H9 (cell line): ENCODE measurements at regions not wholly inside any gene's neighbourhood (a gene's known extent, or its start where the extent isn't known, plus 50 kb on each side); places are given as distances from the start of the nearest gene placed in this dataset.

Experiments
- DNase-seq: peaks from one replicate; pipeline ENCODE4 v3.0.0-alpha.2; 2017
- H2AFZ ChIP-seq: one replicate; pipeline ENCODE4 v1.6.1; 2013; ENCODE audit warnings: mild to moderate bottlenecking, low read length, control low read depth, moderate library complexity
- H2AK5ac ChIP-seq: 2 replicates; pipeline ENCODE4 v1.6.1; 2013; ENCODE audit warnings: low read length, control low read depth, mixed read lengths; ENCODE audit not compliant: insufficient read length
- H2BK120ac ChIP-seq: one replicate; pipeline ENCODE4 v1.6.1; 2013; ENCODE audit warnings: low read depth, mild to moderate bottlenecking, low read length, control low read depth, inconsistent platforms; ENCODE audit not compliant: poor library complexity, severe bottlenecking
- H2BK12ac ChIP-seq: 2 replicates; pipeline ENCODE4 v1.6.1; 2013; ENCODE audit warnings: low read length, control low read depth, mixed read lengths, low read depth; ENCODE audit not compliant: insufficient read length
- H2BK15ac ChIP-seq: 2 replicates; pipeline ENCODE4 v1.6.1; 2013; ENCODE audit warnings: low read depth, low read length, control low read depth
- H2BK20ac ChIP-seq: one replicate; pipeline ENCODE4 v1.6.1; 2013; ENCODE audit warnings: low read depth, mild to moderate bottlenecking, low read length, control low read depth, inconsistent platforms; ENCODE audit not compliant: poor library complexity, severe bottlenecking
- H2BK5ac ChIP-seq: 2 replicates; pipeline ENCODE4 v1.6.1; 2013; ENCODE audit warnings: low read length, control low read depth, mixed read lengths; ENCODE audit not compliant: insufficient read length
- H3K14ac ChIP-seq: 2 replicates; pipeline ENCODE4 v1.6.1; 2013; ENCODE audit warnings: low read length, control low read depth; ENCODE audit not compliant: insufficient read depth
- H3K18ac ChIP-seq: 2 replicates; pipeline ENCODE4 v1.6.1; 2013; ENCODE audit warnings: low read depth, mild to moderate bottlenecking, mixed read lengths, low read length, control low read depth; ENCODE audit not compliant: insufficient read length
- H3K23ac ChIP-seq: 2 replicates; pipeline ENCODE4 v1.6.1; 2013; ENCODE audit warnings: low read length, control low read depth, mixed read lengths, low read depth; ENCODE audit not compliant: insufficient read length
- H3K23me2 ChIP-seq: 2 replicates; pipeline ENCODE4 v1.6.1; 2013; ENCODE audit warnings: low read depth, mild to moderate bottlenecking, mixed read lengths, low read length, control low read depth; ENCODE audit not compliant: insufficient read length, poor library complexity, severe bottlenecking
- H3K27ac ChIP-seq: 2 replicates; pipeline ENCODE4 v1.5.1; 2013; ENCODE audit warnings: low read length, control low read depth, mixed read lengths, low read depth; ENCODE audit not compliant: insufficient read length
- H3K27me3 ChIP-seq: 2 replicates; pipeline ENCODE4 v1.6.1; 2013; ENCODE audit warnings: low read length, control low read depth, inconsistent platforms; ENCODE audit not compliant: insufficient read depth
- H3K4ac ChIP-seq: 2 replicates; pipeline ENCODE4 v1.6.1; 2013; ENCODE audit warnings: low read depth, mild to moderate bottlenecking, control low read depth, inconsistent platforms, low read length, moderate library complexity
- H3K4me1 ChIP-seq: 2 replicates; pipeline ENCODE4 v1.6.1; 2013; ENCODE audit warnings: low read length, control low read depth, inconsistent platforms; ENCODE audit not compliant: insufficient read depth
- H3K4me2 ChIP-seq: 2 replicates; pipeline ENCODE4 v1.6.1; 2013; ENCODE audit warnings: low read length, control low read depth, mixed read lengths; ENCODE audit not compliant: insufficient read length, insufficient read depth
- H3K56ac ChIP-seq: 2 replicates; pipeline ENCODE4 v1.6.1; 2013; ENCODE audit warnings: low read depth, mild to moderate bottlenecking, mixed read lengths, low read length, control low read depth; ENCODE audit not compliant: insufficient read length
- H3K79me1 ChIP-seq: 2 replicates; pipeline ENCODE4 v1.6.1; 2013; ENCODE audit warnings: low read depth, mild to moderate bottlenecking, moderate library complexity, low read length, control low read depth, inconsistent platforms; ENCODE audit not compliant: insufficient read depth, poor library complexity, severe bottlenecking
- H3K79me2 ChIP-seq: 2 replicates; pipeline ENCODE4 v1.6.1; 2013; ENCODE audit warnings: low read length, control low read depth, inconsistent platforms; ENCODE audit not compliant: insufficient read depth
- H3K9ac ChIP-seq: 2 replicates; pipeline ENCODE4 v1.6.1; 2013; ENCODE audit warnings: low read length, control low read depth, mixed read lengths; ENCODE audit not compliant: insufficient read length; ENCODE audit errors: extremely low read depth
- H3K9me3 ChIP-seq: one replicate; pipeline ENCODE4 v1.6.1; 2013; ENCODE audit warnings: low read depth, low read length, inconsistent platforms; ENCODE audit not compliant: control insufficient read depth
- H3T11ph ChIP-seq: one replicate; pipeline ENCODE4 v1.6.1; 2013; ENCODE audit warnings: mild to moderate bottlenecking, low read length, control low read depth, inconsistent platforms
- H4K20me1 ChIP-seq: one replicate; pipeline ENCODE4 v1.6.1; 2013; ENCODE audit not compliant: control insufficient read depth, insufficient read length, insufficient read depth
- H4K5ac ChIP-seq: 2 replicates; pipeline ENCODE4 v1.6.1; 2013; ENCODE audit warnings: low read depth, mild to moderate bottlenecking, mixed read lengths, low read length, control low read depth; ENCODE audit not compliant: insufficient read length
- H4K8ac ChIP-seq: replicated peaks from 2 replicates; pipeline ENCODE4 v1.6.1; 2013; ENCODE audit warnings: low read length, control low read depth, mixed read lengths, low read depth; ENCODE audit not compliant: insufficient read length
- H4K91ac ChIP-seq: 2 replicates; pipeline ENCODE4 v1.6.1; 2013; ENCODE audit warnings: low read depth, mild to moderate bottlenecking, moderate library complexity, mixed read lengths, low read length, control low read depth; ENCODE audit not compliant: insufficient read length
- H3K27ac Mint-ChIP-seq, 3 experiments: 2 replicates in 2 of 3; 3 replicates in 1 of 3; pipeline ENCODE4 v1.8.0; 2020 to 2021; ENCODE audit warnings: mixed read lengths in 3 of 3, mild to moderate bottlenecking in 1 of 3, moderate library complexity in 1 of 3
- H3K27me3 Mint-ChIP-seq: 2 replicates; pipeline ENCODE4 v1.8.0; 2021; ENCODE audit warnings: low read depth, mild to moderate bottlenecking, moderate library complexity, mixed read lengths
- H3K36me3 Mint-ChIP-seq, 3 experiments: 2 replicates in 2 of 3; 3 replicates in 1 of 3; pipeline ENCODE4 v1.8.0; 2020 to 2021; ENCODE audit warnings: low read depth in 3 of 3, mixed read lengths in 3 of 3; ENCODE audit not compliant: insufficient read depth in 1 of 3
- H3K4me1 Mint-ChIP-seq, 2 experiments: 2 replicates each; pipeline ENCODE4 v1.8.0; 2020; ENCODE audit warnings: mixed read lengths in 2 of 2
- H3K4me3 Mint-ChIP-seq, 2 experiments: 2 replicates in 1 of 2; 3 replicates in 1 of 2; pipeline ENCODE4 v1.8.0; 2020 to 2021; ENCODE audit warnings: mild to moderate bottlenecking in 2 of 2, mixed read lengths in 2 of 2, moderate library complexity in 1 of 2
- H3K9me3 Mint-ChIP-seq, 2 experiments: 2 replicates in 1 of 2; 3 replicates in 1 of 2; pipeline ENCODE4 v1.8.0; 2020; ENCODE audit warnings: mild to moderate bottlenecking in 2 of 2, mixed read lengths in 2 of 2, moderate library complexity in 1 of 2
- WGBS: extraction: QIAGEN DNeasy Blood & Tissue Kit; methylation state at CpG from one replicate; pipeline ENCODE4 v1.1.7; 2013; ENCODE audit warnings: missing lambda C conversion rate, low lambda C conversion rate, mixed read lengths; ENCODE audit not compliant: insufficient read length; ENCODE audit errors: extremely low coverage; 5-methylcytosine and 5-hydroxymethylcytosine counted together
- TF ChIP-seq, protein P1 (sequence below): fragments of 200-600 bp; sonication (generic); conservative IDR thresholded peaks from 3 replicates; pipeline ENCODE4 v1.8.0; 2021; ENCODE audit warnings: antibody characterized with exemption, mild to moderate bottlenecking

GRCh38 chr5:61948151-61948550 lies 357.9 kb upstream of the KIF2A start:
- no peak overlapping the region for H2BK20ac ChIP-seq

More at GRCh38 chr5:61948151-61948550, 357.9 kb upstream of the KIF2A start:
- no peaks in the 10 kb centered on the region for H3K23me2 ChIP-seq
- no peak overlapping the region for H4K5ac ChIP-seq
- no peak overlapping the region for H3K23ac ChIP-seq
- no peak overlapping the region for H2BK12ac ChIP-seq
- no peak overlapping the region for H3K9ac ChIP-seq
- no peaks in the 10 kb centered on the region for H3K9me3 ChIP-seq
- no peak overlapping the region for H4K8ac ChIP-seq
- peaks cover 3% of the 10 kb centered on the region for H3K27me3 Mint-ChIP-seq
- H2AK5ac ChIP-seq = no peak overlapping the region
- no peaks in the 10 kb centered on the region for H4K20me1 ChIP-seq
- H3K4ac ChIP-seq = no peak overlapping the region
- no peak overlapping the region for H3K4me2 ChIP-seq
- no peak overlapping the region for H3K27ac ChIP-seq
- H3K27ac Mint-ChIP-seq = no peak overlapping the region
- H2BK15ac ChIP-seq = no peak overlapping the region
- peaks cover 0 to 4% of the 10 kb centered on the region in 2 experiments; a peak in 2 of 4 replicates for H3K4me1 Mint-ChIP-seq
- H3K27me3 ChIP-seq = no peaks in the 10 kb centered on the region
- no peaks in the 10 kb centered on the region for H3K4me1 ChIP-seq
- WGBS = no CpG with 5 or more reads among the region's 3 CpGs
- H4K91ac ChIP-seq = no peak overlapping the region
- H3K79me2 ChIP-seq = no peaks in the 10 kb centered on the region
- no peak overlapping the region for H3K4me3 Mint-ChIP-seq
- H3K36me3 Mint-ChIP-seq = no peaks in the 10 kb centered on the region; a peak in 1 of 7 replicates
- no peak overlapping the region for H3K14ac ChIP-seq
- no peak overlapping the region for H2AFZ ChIP-seq
- H3T11ph ChIP-seq = no peak overlapping the region
- no peak overlapping the region for H2BK5ac ChIP-seq
- no peak overlapping the region for H3K18ac ChIP-seq
- no peaks in the 10 kb centered on the region for H3K79me1 ChIP-seq
- H3K56ac ChIP-seq = no peak overlapping the region
- no peak for DNase-seq
- H3K9me3 Mint-ChIP-seq = no peaks in the 10 kb centered on the region; a peak in 1 of 5 replicates
- no peak overlapping the region for H2BK120ac ChIP-seq
- TF ChIP-seq, protein P1, sequence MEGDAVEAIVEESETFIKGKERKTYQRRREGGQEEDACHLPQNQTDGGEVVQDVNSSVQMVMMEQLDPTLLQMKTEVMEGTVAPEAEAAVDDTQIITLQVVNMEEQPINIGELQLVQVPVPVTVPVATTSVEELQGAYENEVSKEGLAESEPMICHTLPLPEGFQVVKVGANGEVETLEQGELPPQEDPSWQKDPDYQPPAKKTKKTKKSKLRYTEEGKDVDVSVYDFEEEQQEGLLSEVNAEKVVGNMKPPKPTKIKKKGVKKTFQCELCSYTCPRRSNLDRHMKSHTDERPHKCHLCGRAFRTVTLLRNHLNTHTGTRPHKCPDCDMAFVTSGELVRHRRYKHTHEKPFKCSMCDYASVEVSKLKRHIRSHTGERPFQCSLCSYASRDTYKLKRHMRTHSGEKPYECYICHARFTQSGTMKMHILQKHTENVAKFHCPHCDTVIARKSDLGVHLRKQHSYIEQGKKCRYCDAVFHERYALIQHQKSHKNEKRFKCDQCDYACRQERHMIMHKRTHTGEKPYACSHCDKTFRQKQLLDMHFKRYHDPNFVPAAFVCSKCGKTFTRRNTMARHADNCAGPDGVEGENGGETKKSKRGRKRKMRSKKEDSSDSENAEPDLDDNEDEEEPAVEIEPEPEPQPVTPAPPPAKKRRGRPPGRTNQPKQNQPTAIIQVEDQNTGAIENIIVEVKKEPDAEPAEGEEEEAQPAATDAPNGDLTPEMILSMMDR = no peak
